AG04449 (cell line): ENCODE measurements at regions not wholly inside any gene's neighbourhood (a gene's known extent, or its start where the extent isn't known, plus 50 kb on each side); places are given as distances from the start of the nearest gene placed in this dataset.
"Not testable (repeated sequence)": the region's sequence is repeated elsewhere in the genome, so short reads cannot be mapped to it uniquely, and the experiment has no call there.

Experiments used
- CTCF ChIA-PET: fragments of 350-600 bp; formaldehyde crosslinking; extraction: SDS; loops from one replicate; lab custom pipeline; 2021; ENCODE audit warnings: antibody characterized with exemption; lab: Yijun Ruan, JAX
- POLR2A ChIA-PET: fragments of 400-600, 350-600 bp; formaldehyde crosslinking; extraction: SDS; loops from one replicate; lab custom pipeline; 2020; ENCODE audit warnings: antibody characterized with exemption, inconsistent platforms; lab: Yijun Ruan, JAX
- DNase-seq: peaks from one replicate; pipeline ENCODE4 v3.0.0-alpha.2; 2010; ENCODE audit warnings: low read depth, low spot score
- H3K4me3 ChIP-seq: 2 replicates; pipeline ENCODE4 v1.5.1; 2011; ENCODE audit warnings: low read depth, mild to moderate bottlenecking, control low read depth, low read length
- TF ChIP-seq, protein P1 (sequence below): IDR thresholded peaks from one replicate; pipeline ENCODE4 v1.5.1; 2011; ENCODE audit warnings: mild to moderate bottlenecking, moderate library complexity, low read length, control low read depth, inconsistent platforms; ENCODE audit not compliant: insufficient read depth; ENCODE audit errors: missing control alignments

DNA sequence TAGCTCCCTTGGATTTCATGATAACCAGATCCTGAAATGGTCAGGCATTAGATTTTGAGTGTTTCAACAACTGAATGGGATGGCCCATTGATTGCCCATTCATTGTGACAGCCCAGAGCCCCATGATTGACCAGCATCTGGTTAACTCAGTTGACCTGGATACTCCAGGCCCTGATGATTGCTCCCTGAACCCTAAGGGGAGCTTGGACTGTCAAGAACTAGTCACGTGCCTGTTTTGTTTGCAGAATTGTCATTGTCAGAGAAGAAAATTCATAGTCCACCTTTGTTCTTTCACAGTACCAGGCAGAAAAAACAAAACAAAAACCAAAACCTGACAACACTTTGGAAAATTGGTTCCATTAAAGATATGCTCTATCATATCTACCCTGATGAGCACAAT lies 241.3 kb upstream of the ONECUT1 start:
- ChIA-PET CTCF (no interaction called here), POLR2A (no interaction called here)
- no peak for DNase-seq
- TF ChIP-seq, protein P1, sequence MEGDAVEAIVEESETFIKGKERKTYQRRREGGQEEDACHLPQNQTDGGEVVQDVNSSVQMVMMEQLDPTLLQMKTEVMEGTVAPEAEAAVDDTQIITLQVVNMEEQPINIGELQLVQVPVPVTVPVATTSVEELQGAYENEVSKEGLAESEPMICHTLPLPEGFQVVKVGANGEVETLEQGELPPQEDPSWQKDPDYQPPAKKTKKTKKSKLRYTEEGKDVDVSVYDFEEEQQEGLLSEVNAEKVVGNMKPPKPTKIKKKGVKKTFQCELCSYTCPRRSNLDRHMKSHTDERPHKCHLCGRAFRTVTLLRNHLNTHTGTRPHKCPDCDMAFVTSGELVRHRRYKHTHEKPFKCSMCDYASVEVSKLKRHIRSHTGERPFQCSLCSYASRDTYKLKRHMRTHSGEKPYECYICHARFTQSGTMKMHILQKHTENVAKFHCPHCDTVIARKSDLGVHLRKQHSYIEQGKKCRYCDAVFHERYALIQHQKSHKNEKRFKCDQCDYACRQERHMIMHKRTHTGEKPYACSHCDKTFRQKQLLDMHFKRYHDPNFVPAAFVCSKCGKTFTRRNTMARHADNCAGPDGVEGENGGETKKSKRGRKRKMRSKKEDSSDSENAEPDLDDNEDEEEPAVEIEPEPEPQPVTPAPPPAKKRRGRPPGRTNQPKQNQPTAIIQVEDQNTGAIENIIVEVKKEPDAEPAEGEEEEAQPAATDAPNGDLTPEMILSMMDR = no peak
- H3K4me3 ChIP-seq = no peak overlapping the region

DNA sequence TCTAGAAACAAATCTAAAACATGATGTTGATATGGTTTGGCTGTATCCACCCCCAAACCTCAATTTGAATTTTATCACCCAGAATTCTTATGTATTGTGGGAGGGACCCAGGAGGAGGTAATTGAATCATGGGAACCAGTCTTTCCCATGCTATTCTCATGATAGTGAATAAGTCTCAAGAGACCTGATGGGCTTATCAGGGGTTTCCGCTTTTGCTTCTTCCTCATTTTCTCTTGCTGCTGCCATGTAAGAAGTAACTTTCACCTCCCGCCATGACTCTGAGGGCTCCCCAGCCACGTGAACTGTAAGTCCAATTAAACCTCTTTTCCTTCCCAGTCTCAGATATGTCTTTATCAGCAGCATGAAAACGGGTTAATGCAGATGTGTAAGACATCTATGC lies 232.7 kb upstream of the ONECUT1 start:
- ChIA-PET CTCF (no interaction called here), POLR2A (no interaction called here)
- DNase-seq = no peak
- H3K4me3 ChIP-seq = no peak overlapping the region
- TF ChIP-seq, protein P1 = no peak

DNA sequence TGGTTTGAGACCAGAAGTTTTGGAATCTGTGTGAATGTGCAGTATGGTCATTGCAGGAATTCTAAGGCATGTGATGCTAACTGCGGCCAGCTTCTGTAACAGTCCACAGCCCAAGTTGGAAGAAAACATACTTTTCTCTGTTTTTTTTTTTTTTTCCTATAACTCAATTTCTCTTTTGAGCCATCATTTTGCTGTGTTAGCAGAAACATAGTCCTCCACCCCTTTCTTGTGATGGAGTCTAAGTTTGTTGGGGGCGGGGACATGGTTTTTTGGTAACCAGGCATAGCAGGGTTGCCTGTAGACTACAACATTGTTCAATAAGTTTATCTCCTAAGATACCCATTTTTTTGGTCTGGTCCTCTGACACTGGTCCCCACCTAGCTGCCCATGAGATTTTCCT lies 223.2 kb upstream of the ONECUT1 start:
- ChIA-PET POLR2A (no interaction called here), CTCF (no interaction called here)
- no peak for DNase-seq
- no peak overlapping the region for H3K4me3 ChIP-seq
- TF ChIP-seq, protein P1 = no peak

DNA sequence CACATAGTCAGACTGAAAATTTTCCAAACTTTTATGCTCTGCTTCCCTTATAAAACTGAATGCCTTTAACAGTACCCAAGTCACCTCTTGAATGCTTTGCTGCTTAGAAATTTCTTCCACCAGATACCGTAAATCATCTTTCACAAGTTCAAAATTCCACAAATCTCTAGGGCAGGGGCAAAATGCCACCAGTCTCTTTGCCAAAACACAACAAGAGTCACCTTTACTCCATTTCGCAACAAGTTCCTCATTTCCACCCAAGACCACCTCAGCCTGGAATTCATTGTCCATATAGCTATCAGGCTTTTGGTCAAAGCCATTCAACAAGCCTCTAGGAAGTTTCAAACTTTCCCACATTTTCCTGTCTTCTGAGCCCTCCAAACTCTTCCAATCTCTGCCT lies 221.6 kb upstream of the ONECUT1 start:
- POLR2A ChIA-PET, CTCF ChIA-PET, DNase-seq, H3K4me3 ChIP-seq: not testable (repeated sequence)

DNA sequence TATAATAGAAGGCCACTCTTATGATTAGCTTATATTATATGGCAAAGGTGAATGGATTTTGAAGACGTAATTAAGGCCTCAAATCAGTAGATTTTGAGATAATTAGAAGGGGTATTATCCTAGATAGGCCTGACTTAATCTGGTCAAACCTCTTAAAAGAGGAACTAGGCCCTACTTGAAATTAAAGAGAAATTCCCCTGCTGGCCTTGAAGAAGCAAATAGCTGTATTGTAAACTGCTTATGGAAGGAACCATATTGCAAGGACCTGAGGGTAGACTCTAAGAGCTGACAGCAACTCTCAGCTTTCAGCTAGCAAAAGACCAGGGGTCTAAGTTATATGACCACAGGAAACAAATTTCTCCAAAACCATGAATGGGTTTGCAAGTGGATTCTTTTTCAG lies 219.0 kb upstream of the ONECUT1 start:
- no peak for DNase-seq
- H3K4me3 ChIP-seq = no peak overlapping the region
- CTCF ChIA-PET = no interaction called here
- TF ChIP-seq, protein P1 = no peak
- POLR2A ChIA-PET = no interaction called here

DNA sequence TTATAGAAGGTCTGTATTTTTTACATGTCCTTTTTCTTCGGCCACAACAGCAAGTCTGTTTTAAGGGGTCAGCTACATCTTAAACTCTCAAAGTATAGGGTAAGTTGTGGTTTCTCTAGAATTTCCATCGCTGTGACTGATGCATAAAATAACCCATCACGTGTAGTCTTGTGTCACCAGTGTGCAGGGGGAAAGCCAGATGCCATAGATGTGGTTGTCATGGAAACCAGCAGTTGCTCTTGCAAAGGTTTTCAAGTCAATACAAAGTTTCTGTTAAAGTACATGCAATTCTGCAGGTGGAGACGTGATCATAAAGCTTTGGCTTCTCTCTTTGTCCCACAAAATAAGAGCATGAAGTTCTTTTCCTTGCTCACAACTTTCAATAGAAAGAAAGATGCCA lies 210.3 kb upstream of the ONECUT1 start:
- no peak for DNase-seq
- CTCF ChIA-PET = no interaction called here
- TF ChIP-seq, protein P1 = no peak
- no peak overlapping the region for H3K4me3 ChIP-seq
- POLR2A ChIA-PET = no interaction called here

DNA sequence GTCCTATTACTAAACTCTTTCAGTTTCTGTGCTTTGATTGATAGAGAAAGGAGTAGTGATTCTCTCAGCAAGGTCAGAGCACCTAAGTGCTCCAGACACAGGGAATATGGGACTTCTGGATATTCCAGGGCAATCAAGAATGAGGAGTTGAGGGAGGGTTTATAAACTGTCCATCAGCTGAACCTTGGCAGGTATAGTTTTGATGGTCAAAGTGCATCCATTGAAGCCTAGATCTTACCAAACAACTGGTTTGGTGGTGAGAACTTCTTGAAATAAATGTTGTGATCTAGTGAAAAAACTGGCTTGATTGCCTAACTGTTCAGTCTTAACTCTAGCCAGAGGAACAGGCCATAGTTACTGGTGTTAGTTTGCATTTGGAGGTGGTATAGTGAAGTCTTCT lies 207.0 kb upstream of the ONECUT1 start:
- DNase-seq = no peak
- TF ChIP-seq, protein P1 = no peak
- ChIA-PET POLR2A (no interaction called here), CTCF (no interaction called here)
- no peak overlapping the region for H3K4me3 ChIP-seq
